NCI-H2196 treated with DMSO at 0.1 percent for 48 hours (cell line): ENCODE measurements at regions not wholly inside any gene's neighbourhood (a gene's known extent, or its start where the extent isn't known, plus 50 kb on each side); places are given as distances from the start of the nearest gene placed in this dataset.

Experiments used
- DNase-seq: peaks from one replicate; lab custom pipeline; 2025; ENCODE audit not compliant: unreplicated experiment; lab: John Stamatoyannopoulos, UW

DNA sequence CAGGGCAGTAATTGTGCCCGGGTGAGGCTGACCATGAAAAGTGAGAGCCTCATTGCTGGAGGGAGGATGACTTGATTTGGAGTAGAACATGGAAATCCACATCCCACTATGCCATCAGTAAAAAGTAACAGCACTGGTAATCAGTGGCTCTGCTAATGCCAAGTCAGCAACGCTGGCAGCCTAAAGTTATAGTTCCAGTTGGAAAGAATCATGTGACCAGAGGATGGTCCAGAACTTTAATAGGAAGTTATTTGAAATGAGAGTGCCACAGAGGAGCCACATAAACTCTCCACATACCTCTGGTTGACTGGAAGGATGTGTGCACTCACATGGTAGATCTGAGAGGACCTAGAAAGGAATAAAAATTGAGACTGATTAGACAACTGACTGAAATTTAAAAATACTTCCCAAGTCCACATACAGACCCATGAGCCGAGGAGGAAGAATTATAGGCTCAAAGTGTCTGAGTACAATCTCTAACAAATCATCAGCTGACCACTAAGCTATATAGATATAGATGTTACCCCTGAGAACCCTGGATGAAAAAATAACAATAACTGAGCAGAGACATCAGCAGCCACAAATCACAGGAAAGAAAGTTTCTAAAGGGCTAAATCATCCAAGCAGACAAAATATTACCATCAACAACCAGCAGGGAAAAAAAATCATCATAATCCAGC, 346.8 kb downstream of the STK39 start:
- no peak for DNase-seq

DNA sequence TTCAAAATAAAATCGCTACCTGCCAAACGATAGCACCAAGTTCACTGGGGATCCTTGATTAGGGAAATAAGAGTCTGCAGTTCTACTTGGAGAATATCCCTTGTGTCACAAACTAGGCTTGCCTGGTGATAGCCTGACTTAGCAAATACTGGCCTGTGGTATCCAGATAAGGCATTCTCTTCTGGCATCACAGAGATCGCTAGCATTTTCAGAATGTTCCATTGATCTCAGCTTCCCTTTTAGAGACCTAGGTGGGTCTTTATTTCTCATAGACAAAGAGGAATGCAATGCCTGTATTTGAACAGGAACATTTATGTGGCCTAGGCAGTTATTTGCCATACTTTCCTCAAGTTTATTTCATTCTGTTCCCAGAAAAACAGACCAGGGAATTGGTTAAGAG, 349.1 kb downstream of the STK39 start:
- no peak for DNase-seq

GRCh38 chr2:167891841-167892240, 355.6 kb downstream of the STK39 start:
- no peak for DNase-seq

DNA sequence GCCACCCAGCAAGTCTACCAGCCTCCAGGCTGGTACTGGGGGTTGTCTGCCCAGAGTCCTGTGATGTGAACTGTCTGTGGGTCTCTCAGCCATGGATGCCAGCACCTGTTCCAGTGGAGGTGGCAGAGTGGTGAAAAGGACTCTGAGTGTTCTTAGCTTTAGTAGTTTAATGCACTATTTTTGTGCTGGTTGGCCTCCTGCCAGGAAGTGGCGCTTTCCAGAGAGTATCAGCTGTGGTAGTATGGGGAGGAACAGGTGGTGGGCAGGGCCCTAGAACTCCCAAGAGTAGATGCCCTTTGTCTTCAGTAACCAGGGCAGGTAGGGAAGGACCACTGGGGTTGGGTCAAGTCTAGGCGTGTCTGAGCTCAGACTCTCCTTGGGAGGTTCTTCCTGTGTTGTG, 356.7 kb downstream of the STK39 start:
- no peak for DNase-seq

- no peak for DNase-seq
These were observed 367.0 kb downstream of the STK39 start for GRCh38 chr2:167880415-167880814.

GRCh38 chr2:167875529-167875928, 371.9 kb downstream of the STK39 start:
- DNase-seq, result no peak

DNA sequence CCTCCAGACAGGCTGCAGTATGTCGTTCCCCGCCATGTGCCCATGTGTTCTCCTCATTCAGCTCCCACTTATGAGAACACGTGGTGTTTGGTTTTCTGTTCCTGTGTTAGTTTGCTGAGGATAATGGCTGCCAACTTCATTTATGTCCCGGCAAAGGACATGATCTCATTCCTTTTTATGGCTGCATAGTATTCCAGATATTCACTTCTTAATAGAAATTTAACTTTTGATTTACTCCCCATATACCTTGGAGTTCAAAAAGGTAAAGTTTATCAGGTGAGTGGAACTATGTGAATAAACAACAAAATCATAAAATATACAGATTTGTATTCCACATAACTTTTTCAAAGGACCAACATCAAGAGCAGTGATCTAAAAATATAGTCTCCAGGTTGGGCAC, 372.6 kb downstream of the STK39 start:
- DNase-seq, result no peak

DNA sequence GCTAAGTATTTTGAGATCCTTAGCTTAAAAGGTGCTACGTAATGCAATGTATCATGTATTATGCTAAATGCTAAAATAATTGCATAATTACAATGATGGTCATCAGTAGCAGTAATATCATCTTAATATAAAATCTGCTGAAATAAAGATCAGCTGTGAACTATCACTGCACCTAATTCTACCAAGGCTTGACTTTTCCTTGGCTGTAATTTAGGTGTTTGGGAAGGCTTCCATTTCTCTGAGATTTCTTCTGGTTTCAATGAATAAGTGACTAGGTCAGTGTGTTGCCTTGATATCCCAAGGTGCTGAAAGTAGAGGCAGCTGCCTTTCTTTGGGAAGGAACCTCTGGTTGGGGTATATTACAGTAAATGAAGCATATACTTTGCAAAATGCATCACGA, 376.1 kb downstream of the STK39 start:
- no peak for DNase-seq

GRCh38 chr2:167869200-167869599, 378.2 kb downstream of the STK39 start:
- no peak for DNase-seq

DNA sequence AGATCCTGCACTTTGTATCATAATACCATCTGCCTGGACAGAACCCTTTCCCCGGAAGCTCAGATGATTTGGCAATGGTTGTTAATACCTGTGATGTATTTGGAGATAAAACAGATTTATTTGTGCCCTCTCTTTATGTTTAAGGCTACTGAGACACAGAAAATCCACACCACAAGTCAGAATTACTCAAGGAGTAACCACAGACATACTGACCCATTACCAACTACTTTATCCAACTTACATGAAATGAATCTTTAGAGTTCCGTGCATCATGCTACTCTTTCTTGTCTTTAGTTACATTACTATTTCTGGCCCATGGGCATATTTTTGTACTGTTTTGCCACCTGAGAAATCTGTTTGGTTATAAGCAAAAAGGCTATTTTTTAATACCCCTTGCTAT, 384.0 kb downstream of the STK39 start:
- no peak for DNase-seq

GRCh38 chr2:167862782-167863181, 384.6 kb downstream of the STK39 start:
- no peak for DNase-seq

DNA sequence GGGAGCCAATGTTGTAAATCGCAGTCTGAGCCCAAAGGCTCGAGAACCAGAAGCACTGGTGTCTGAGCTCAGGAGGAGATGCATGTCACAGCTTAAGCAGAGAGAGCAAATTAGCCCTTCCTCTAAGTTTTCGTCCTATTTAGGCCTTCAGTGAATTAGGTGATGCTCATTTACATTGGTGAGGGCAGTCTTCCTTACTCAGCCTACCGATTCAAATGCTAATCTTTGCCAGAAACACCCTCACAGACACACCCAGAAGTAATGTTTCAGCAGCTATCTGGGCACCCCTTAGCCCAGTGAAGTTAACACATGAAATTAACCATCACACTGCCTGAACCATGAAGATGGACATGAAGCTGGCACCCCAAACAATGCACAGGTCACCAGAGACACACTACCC, 385.1 kb downstream of the STK39 start:
- no peak for DNase-seq

DNA sequence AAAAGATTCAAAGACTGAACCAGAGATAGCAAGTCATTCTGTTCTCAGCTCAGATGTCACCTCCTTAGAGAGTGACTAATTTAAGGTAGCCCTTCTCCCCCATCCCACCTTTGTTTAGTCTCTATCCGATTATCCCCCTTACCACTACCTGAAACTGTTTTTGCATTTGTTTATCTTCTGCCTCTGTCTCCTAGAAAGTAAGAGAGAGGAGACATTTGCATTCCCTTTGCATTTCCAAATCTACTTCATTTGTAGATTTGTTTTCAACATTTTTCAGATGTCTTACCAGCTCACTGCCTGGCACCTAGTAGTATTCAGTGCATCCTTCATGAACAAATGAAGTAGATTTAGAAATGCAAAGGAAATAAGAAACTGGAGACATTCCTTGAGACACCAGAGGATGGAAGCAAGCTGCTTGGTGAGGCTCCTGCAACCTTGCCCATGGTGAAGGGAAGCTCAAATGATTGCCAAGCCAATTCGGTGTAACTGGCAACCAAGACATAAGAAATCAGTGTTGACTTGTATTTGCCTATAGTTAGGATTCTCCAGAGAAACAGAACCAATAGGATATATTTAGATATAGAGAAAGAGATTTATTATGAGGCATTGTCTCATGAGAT, 385.7 kb downstream of the STK39 start:
- DNase-seq, result no peak

GRCh38 chr2:167860082-167860481, 387.3 kb downstream of the STK39 start:
- DNase-seq, result no peak

DNA sequence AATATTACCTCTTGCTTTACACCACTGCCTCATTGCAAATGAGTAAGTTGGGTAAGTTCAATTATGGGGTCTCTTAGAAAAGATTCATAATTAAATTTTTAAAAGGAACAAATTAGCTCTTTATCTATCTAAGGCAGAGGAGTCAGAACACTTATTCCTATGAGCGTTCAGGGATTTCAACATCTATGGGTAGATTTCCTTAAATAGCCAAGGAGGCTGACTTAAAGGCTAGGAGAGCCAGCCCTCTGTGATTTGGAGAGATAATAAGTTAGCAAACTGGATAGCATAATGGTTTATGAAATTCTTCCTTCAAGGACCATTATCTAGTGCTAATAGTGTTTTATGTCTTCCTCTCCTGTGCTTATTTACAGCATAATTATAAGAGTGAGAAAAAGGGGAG, 387.7 kb downstream of the STK39 start:
- no peak for DNase-seq

DNA sequence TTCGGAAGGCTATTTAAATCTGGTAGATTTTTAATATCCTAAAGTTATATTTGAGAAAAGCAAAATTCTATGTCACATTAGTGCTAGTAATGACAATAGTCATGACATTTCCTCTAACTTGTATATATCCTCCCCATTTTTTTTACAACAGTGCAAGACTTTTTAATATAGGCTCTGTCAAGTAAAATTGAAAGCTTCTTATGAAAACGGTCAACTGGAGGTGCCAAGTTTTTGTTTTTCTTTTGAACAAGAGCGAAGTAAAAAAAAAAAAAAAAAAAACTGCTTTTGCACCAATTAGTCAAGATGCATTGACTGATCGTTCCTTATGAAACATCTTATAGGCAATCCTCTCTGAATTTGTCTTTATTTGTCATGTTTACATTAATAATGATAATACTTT, 389.3 kb downstream of the STK39 start:
- no peak for DNase-seq

DNA sequence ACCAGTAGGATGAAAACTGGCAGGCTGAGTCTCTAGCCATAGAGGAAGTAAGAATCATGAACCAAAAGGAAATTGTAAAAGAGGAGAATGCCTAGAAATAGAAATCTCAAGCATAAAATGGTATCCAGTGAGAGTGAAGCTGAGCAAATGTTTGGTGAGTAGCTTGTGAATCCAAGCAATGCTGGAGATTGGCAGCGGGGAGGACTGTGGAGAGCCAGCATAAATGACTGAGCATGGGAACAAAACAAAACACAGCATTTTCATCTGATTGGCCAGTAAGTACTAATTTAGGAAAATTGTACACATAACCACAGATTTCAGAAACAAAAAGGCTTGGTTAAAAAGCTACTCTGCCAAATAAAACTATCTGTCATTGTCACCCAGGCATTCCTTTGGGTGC, 390.0 kb downstream of the STK39 start:
- DNase-seq, result no peak

DNA sequence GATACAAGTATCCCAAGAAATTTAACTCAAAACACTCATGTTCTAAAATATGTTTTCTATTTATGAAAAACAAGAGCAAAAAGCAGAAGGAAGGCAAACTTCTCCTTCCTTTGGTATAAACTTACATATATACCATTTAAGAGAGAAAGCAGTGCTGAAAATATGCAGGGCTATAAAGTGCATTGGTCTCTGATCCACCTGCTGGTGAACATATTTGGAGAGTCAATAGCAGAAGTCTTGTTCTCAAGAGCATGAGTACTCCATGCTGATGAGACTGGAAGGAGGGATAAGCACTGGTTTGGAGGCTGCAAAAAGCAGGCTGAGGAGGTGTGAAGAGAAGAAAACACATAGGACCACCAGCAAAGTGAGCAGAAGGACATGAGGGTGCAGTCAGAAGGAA, 391.2 kb downstream of the STK39 start:
- no peak for DNase-seq

- DNase-seq, result no peak
These were observed 392.2 kb downstream of the STK39 start for GRCh38 chr2:167855211-167855610.

DNA sequence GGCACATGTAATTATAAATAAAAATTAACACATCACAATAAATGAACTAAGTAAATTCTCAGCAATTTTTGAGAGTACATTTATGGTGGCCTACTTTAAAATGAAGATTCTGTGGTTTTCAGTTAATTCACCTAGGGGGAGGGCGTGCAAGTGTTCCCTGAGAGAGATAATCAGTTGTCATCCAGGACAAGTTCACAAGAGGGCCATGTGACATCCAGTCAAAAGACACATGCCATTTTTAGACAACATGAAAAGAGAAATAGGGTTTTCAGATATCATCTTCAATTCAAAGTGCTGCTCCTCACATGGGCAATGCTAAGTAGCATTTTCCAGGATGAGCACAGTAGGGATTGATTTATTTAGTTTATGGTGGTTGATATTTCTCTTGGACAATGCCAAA, 393.7 kb downstream of the STK39 start:
- no peak for DNase-seq

DNA sequence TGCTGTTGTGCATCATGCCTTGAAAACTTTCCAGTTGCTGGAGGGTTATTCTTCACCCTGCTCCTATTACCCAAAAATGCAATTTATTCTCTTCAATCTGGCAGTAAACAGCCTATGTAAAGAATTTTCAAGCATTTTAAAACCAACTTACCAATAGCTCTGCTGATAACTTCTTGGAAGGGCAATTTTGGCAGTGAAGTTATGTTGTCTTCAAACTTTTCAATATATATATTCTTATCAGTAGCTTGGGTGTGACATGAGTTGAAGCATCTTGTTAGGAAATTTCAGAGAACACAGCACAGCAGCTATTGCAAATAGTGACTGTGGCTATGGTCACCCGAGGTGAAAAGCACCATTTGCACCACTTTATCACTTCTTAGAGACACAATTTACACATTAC, 395.5 kb downstream of the STK39 start:
- no peak for DNase-seq

DNA sequence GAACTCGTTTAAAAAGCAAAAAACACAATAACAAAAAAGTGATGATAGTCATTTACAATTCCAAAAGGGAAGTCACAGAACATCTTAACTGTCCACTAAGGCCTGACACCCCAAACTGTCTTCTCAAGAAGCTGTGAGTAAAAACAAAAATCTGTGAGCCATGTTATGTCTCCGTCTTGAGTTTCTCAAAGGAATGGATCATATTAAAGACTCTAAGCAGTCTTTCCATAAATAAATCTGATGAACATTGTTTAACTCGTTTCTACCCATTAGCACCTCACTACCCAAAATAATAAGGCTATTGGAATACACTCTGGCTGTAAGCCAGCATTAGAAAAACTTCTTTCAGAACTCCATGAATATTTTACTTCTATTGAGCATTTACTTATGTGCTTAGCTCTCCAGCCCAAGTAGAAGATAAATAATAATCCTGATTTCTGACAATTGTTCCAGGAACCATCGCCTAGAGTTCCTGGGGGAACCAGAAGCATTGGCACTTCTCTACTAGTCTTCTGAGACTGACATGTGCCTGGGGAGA, 396.0 kb downstream of the STK39 start:
- no peak for DNase-seq
